Uterus (tissue), 3 donors: ENCODE measurements at regions not wholly inside any gene's neighbourhood (a gene's known extent, or its start where the extent isn't known, plus 50 kb on each side); places are given as distances from the start of the nearest gene placed in this dataset.

Experiments
- DNase-seq, 2 donors: peaks; one replicate each; pipeline ENCODE4 v3.0.0-alpha.2; 2019 to 2020
- H3K27ac ChIP-seq, 2 donors: fragments of 200-600 bp; sonication (generic); 1 replicate in 1 of 2; 2 replicates in 1 of 2; pipeline ENCODE4 v1.5.1; 2016 to 2018
- H3K27me3 ChIP-seq, 2 donors: fragments of 200-600 bp; sonication (generic); one replicate each; pipeline ENCODE4 v1.5.1; 2018 to 2019; ENCODE audit warnings: control low read depth in 1 of 2
- H3K36me3 ChIP-seq, 2 donors: fragments of 200-600 bp; sonication (generic); one replicate each; pipeline ENCODE4 v1.5.1; 2019; ENCODE audit warnings: control low read depth in 1 of 2
- H3K4me1 ChIP-seq, 2 donors: fragments of 200-600 bp; sonication (generic); one replicate each; pipeline ENCODE4 v1.5.1; 2018 to 2019; ENCODE audit warnings: control low read depth in 1 of 2
- H3K4me3 ChIP-seq, 2 donors: fragments of 200-600 bp; sonication (generic); 1 replicate in 1 of 2; 2 replicates in 1 of 2; pipeline ENCODE4 v1.5.1; 2018 to 2019; ENCODE audit warnings: mild to moderate bottlenecking in 1 of 2
- H3K9me3 ChIP-seq, 2 donors: fragments of 200-600 bp; sonication (generic); one replicate each; pipeline ENCODE4 v1.5.1; 2019; ENCODE audit warnings: control low read depth in 1 of 2
- CTCF ChIP-seq, 4 experiments: fragments of 200-600 bp in 2 of 4; fragments of 450-650 bp in 2 of 4; sonication (generic) in 2 of 4; IDR thresholded peaks; one replicate each; pipeline ENCODE4 v1.5.1; 2016 to 2019; ENCODE audit warnings: antibody characterized with exemption in 4 of 4, mild to moderate bottlenecking in 2 of 4, moderate library complexity in 1 of 4
- POLR2A ChIP-seq, 2 donors: fragments of 450-650 bp; IDR thresholded peaks; one replicate each; pipeline ENCODE4 v1.6.1; 2016; ENCODE audit warnings: antibody characterized with exemption in 2 of 2, mild to moderate bottlenecking in 1 of 2, moderate library complexity in 1 of 2
- intact Hi-C: fragments of 100-400 bp; cut with DNase I; formaldehyde crosslinking; loops from one replicate; pipeline ENCODE4 v1.15.1; 2023; ENCODE audit warnings: low total_unique reads
- donor health status: DM: yes; HTN: yes; CAD: no.

DNA sequence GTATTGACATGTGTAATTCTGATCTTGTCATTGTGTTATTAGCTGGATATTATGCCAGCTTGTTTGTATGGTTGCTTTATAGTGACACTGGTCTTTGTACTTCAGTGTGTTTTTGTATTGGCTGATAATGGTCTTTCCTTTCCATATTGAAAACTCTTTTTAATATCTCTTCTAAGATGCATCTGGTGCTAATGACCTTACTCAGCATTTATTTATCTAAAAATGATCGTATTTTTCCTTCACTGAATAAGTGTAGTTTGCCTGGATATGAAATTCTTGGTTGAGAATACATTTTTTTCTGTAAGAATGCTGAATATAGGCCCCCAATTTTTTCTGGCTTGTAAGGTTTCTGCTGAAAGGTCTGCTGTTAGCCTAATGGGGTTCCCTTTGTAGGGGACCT, 465.5 kb upstream of the TMPRSS15 start:
- TF ChIP-seq CTCF (IDR thresholded peaks at IDR 0.05) (no peak), POLR2A (IDR thresholded peaks at IDR 0.05) (no peak)
- Histone ChIP-seq H3K36me3 (no peaks in the 10 kb centered on the region), H3K27me3 (no peaks in the 10 kb centered on the region), H3K27ac (no peak overlapping the region), H3K9me3 (no peaks in the 10 kb centered on the region), H3K4me3 (no peak overlapping the region), H3K4me1 (no peaks in the 10 kb centered on the region)
- intact Hi-C loops: no loop called here
- DNase-seq: no peak

DNA sequence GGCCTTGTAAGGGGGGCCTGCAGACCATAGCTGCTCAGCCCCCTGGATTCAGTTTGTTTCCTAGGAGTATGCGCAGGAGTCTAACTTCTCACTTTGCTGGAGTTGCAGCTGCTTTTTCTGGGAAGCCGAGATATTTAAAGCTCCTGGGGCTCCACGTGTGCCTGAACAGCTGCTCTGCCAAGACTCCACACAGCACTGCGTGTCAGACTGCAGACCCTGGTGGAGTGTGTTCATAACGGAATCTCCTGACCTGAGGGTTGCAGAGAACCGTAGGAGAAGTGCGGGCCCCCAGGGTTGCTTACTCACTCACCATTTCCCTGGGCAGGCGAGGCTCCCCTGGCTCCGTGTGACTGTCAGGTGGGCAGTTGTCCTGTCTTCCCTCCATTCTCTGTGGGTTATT, 474.3 kb upstream of the TMPRSS15 start:
- Histone ChIP-seq H3K36me3 (no peaks in the 10 kb centered on the region), H3K4me3 (no peak overlapping the region), H3K27me3 (no peaks in the 10 kb centered on the region), H3K4me1 (no peaks in the 10 kb centered on the region), H3K27ac (no peak overlapping the region), H3K9me3 (no peaks in the 10 kb centered on the region)
- no peak for DNase-seq
- TF ChIP-seq CTCF (IDR thresholded peaks at IDR 0.05): no peak
- no peak for TF ChIP-seq POLR2A (IDR thresholded peaks at IDR 0.05)
- intact Hi-C loops: no loop called here

DNA sequence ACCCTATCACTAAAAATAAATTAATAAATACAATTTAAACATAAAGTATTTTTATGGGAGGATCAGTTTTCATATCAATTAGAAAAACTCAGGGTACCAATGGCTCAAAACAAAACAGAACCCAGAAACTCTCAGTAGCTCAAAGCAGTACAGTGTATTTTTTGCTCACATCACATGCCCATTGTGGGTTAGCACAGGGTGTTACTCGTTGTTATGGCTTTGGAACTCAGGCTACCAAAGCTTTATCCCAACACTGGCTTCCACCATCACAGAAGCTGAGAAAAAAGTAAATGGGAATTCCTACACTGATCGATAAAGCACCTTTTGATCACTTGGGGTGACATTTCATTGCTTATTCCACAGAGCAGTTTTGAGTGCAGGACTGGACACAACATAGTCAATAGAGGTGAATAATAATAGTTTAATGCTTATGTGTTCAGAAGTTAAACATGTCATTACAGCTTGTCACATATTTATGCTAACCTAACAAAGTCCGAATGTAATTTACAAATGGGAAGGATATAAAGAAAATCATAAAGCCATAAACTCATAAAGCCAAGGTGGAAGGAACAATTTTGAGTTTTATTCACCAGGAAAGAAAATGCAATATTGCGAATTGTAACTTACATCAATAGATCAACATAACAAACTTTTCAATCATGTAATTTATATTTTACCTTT, 484.5 kb upstream of the TMPRSS15 start:
- Histone ChIP-seq H3K27me3 (no peaks in the 10 kb centered on the region), H3K9me3 (no peaks in the 10 kb centered on the region), H3K27ac (no peak overlapping the region), H3K4me3 (no peak overlapping the region), H3K36me3 (no peaks in the 10 kb centered on the region), H3K4me1 (no peaks in the 10 kb centered on the region)
- no peak for TF ChIP-seq CTCF (IDR thresholded peaks at IDR 0.05)
- TF ChIP-seq POLR2A (IDR thresholded peaks at IDR 0.05): no peak
- DNase-seq: no peak
- intact Hi-C loops: no loop called here

- no peaks in the 10 kb centered on the region for H3K9me3 ChIP-seq
- H3K27ac ChIP-seq: no peak overlapping the region
- no peaks in the 10 kb centered on the region for H3K4me1 ChIP-seq
- DNase-seq: no peak
- intact Hi-C loops: no loop called here
- H3K4me3 ChIP-seq: no peak overlapping the region
- no peaks in the 10 kb centered on the region for H3K27me3 ChIP-seq
- H3K36me3 ChIP-seq: no peaks in the 10 kb centered on the region
- TF ChIP-seq POLR2A (IDR thresholded peaks at IDR 0.05) (no peak), CTCF (IDR thresholded peaks at IDR 0.05) (no peak)
Observed at GRCh38 chr21:18893406-18893805, 489.8 kb upstream of the TMPRSS15 start.

DNA sequence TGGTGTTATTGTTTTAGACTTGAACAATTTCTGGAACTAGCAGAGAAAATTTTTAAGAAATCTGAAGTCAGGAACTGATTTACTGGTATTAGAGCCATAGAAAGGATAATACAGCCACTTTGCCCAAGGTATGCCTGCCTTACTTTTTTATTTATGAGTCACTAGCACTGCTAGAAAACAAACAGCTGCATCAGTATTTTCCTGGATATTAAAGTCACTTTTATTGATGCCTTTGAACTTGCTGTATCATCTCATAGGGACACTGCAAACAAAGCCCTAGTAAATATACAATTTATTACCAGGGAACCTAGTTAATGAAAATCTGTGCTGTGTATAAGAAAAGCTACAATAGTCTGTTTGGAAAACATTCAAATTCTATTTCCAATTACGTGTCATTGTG, 490.8 kb upstream of the TMPRSS15 start:
- TF ChIP-seq POLR2A (IDR thresholded peaks at IDR 0.05) (no peak), CTCF (IDR thresholded peaks at IDR 0.05) (no peak)
- Histone ChIP-seq H3K27me3 (no peaks in the 10 kb centered on the region), H3K4me1 (no peaks in the 10 kb centered on the region), H3K9me3 (no peaks in the 10 kb centered on the region), H3K27ac (no peak overlapping the region), H3K36me3 (no peaks in the 10 kb centered on the region), H3K4me3 (no peak overlapping the region)
- intact Hi-C loops: no loop called here
- no peak for DNase-seq
